Stimulated activated CD8-positive, alpha-beta memory T cell treated with anti-CD3 and anti-CD28 coated beads, Interleukin-4, amount 100 ng/mL, for 4 hours (primary cell): ENCODE measurements at regions not wholly inside any gene's neighbourhood (a gene's known extent, or its start where the extent isn't known, plus 50 kb on each side); places are given as distances from the start of the nearest gene placed in this dataset.

Experiments
- DNase-seq, 2 donors: peaks; one replicate each; pipeline ENCODE4 v3.0.0-alpha.2; 2020; ENCODE audit warnings: low read depth in 2 of 2, low spot score in 1 of 2

DNA sequence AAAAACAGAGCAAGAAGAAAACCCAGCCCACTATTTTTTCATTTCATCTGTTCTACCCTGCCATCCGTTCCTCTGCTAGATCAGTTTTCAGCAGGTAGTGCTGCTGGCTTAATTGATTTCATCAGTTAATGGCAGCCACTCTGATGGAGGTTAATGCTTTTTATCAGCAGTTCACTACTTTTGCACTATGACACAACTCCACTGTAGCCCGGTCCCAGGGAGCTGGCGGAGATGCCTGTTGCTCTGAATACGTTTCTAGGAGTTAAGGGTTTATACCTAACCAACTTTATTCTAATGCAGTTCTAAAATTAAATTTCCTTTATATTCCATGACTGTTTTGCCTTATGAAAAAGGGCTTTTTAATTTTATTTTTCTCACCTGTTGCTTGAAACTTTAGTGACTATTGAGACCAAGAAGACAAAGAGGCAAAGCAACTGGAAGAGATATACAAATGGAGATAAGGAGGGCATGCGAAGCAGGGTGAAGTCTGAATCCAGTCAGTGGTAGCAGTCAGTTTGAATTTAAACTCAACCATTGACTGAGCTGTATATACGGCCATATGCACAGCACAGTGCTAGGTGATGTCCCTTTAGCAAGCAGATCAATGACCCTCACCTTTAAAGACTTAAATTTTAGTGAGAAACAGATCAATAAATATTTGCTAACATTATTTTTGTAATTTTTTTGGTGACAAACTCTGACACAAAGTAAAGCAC is 477.9 kb downstream of the LMO4 start:
- no peak for DNase-seq

DNA sequence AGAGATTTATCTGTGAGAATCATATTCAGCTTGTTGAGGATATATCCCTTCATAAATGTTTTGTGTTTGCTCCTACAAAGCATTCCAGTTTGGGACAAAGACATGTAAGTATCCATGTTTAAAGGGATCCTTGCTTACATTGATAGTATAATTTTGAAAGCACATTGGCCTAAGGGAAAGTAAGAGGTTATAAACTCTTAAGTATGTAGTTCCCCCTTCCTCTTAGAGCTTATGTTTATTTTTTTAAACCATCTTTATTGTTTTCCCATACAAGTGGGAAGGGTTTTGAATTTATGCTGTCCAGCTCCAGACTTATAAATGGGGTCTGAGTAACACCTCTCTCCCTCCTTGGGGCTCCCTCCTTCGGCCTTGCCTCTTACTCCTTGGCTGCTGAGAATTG is 481.5 kb downstream of the LMO4 start:
- DNase-seq, result no peak

DNA sequence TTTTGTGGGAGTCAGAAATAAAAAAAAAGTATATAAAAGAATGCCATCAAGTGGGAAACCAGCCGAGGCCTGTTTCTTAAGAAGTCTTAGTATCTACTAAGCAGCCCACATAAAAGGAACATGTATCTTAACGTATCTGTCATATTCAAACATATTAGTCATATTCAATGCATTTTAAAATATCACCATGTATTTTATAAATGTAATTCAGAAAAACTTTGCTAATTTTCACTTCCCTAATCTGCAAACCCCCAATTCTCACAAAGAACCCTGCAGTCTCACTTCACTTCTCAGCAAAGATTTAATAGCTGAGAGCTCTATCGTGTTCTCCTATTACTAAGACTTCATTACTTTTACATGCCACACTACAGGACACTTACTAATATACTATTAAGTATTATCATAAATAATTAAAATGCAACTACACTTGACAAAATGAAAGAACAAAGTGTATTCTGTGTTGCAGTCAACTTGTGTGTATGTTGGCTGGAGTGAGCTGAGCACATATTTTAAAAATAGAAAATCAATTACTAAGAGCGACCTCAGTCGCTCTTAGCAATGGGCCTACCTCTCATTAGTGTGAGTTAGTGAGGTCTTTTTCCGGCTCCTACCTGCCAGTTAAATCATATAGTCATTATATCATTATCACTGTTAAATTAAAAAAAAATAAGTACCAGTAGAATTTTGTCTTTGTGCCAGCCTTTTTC is 484.3 kb downstream of the LMO4 start:
- no peak for DNase-seq

DNA sequence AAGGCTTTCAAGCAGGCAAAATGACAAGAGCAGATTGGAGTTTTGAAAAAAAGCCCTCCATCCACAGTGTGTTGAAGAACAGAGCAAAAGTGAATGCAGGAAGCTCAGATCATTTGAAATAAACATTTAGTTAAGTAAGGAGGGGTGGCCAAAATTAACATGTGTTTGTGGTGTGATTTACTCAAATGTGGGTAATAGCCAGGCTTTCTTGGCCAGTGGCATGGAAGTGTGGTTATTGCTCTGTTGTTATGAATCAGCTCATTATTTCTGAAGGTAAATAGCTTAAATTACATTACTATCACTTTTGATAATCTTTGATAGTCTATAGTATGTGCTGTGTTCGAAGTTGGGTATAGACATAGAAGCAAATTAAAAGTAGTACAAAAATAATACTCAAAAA is 485.9 kb downstream of the LMO4 start:
- DNase-seq, result no peak

DNA sequence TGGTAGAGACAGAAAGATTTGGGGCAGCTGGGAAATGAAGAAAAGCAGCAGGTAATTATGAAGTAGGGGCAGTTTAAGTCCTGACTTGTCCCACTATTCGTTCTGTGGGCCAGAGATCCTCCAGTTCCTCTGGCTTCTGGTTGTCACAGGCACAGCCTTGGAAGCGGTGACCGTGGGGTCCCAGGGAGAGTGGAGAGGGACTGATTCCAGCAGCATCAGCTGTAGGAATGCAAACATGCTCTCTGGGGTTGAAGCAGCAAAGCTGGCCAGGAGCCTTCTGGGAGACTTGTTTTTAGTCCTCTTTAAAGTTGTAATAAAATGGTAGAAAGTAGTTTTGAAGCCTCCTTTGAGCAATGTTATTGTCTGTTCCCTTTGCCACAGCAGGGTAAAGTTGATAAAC is 488.0 kb downstream of the LMO4 start:
- no peak for DNase-seq

DNA sequence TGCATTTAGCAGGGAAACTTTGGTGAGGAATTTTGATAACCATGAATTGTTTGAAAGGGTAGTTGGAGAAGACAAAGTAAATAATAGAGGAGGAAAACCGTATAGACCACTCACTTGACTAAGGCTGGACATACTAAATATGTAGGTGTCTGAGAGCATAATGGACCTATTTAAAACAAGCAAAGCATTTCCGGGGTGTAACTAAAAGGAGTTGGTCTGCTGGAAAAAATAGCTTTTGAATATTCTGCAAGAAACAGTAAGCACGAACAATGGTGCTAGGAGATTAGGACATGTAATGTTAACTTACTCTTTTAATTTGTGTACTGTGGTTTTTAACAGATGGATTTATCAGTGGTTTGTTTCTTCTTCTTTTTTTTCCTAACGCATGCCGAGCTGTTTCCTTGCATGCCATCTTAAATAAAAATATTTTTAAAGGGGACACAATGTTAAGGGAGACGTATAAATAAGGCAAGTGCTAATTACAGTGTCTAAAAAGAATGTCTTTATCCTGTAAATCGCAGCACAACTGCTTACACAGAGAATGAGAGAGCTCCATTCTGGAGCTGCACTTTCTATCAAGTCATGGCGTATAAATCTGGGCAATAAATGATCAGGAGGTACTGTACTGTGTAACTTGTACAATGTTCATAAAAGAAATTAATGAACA is 492.1 kb downstream of the LMO4 start:
- no peak for DNase-seq

DNA sequence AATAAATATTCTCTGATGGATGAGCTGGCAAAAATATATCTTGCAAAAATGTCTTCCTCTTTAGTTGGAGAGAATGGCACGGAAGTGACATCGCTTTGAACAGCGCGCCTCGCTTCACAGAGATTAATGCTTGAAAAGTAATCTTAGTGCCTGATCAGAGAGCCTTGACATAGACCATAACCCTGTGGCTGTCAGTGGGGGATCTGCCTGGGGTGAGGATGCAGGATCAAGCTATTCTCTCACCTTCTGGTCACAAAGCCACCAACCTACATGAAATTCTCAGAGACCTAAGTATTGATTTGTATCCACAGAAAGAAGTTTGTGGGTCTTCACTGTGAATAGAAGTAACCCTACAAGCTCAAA is 492.6 kb downstream of the LMO4 start:
- DNase-seq, result no peak

DNA sequence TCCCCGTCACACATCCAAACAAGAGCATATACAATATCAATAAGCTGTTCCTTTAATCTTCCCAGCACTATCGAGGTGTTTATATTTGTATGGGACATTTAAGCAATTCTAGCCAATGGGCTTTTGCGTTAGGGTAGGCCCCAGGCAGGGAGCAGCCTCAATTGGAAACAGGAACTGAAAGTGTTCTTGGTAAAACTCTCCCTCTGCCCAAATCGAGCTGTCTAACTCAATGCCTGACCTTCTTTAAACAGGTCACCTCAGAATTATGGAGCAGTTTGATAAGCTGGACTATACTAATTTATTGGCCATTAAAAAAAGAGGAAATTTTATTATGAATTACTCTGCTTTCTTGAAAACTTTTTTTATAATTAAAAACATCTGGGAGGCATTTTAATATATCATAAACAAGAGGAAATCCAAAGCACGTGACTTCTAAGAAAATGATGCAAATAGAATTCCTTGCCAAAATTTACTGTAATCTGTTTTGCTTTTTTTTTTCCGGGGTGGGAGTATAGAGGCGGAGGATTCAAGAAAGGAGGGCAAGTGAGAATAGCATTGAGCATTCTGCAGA is 498.1 kb downstream of the LMO4 start:
- no peak for DNase-seq

DNA sequence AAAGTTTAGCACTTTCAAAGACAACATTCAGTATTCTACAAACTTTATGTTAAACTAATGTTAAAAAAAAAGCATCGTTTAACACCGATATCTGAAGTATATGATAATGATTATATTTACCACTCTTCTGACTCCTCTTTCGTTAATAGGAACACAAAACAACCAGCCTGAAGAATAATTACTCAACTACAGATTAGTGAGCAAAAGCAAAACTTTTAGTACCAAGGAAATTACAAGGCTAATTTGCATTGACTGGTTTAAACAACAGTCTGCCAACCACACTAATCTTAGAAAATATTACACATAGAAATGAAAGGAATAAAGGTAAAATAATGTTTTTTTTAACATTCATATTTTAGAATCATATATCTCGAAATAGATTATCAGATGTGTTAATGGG is 500.7 kb downstream of the LMO4 start:
- DNase-seq, result no peak

DNA sequence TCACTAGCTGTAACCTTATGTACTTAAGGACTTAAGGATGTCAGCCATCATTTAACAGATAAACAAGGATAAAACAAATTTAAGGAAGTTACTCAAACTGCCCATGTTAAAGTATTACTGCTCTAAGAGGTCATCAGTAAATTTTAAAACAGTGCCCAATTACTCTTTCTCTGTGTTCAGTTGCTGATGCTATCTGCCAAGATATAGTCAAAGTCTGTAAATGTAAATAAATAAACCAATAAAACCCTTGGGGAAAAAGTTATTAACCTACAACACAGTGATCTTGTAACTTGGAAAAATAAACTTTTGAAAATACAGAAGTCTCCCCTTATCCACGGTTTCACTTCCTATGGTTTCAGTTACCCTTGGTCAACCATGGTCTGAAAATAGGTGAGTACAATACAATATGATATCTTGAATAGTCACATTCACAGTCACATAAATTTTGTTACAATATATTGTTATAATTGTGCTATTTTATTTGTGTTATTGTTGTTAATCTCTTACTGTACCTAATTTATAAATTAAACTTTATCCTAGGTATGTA is 501.8 kb downstream of the LMO4 start:
- DNase-seq, result no peak

DNA sequence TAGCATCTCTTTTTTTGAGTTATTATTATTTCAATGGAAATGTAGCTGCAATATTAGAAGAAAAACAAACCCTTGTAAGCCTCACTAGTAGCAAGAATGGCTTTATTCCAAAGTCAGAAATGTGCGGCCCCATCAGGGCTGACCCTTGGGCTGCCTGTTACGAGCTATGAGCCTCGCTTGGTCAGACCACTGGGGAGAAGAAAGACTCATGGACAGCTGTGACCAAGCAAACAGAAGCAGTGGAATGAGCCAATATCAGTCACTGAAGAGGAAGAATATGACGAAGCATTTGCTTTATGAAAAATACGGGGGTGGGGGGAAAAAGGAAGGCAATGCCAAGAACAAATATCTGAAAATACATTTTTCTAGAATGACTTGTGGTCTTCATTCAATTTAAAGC is 504.5 kb downstream of the LMO4 start:
- no peak for DNase-seq

DNA sequence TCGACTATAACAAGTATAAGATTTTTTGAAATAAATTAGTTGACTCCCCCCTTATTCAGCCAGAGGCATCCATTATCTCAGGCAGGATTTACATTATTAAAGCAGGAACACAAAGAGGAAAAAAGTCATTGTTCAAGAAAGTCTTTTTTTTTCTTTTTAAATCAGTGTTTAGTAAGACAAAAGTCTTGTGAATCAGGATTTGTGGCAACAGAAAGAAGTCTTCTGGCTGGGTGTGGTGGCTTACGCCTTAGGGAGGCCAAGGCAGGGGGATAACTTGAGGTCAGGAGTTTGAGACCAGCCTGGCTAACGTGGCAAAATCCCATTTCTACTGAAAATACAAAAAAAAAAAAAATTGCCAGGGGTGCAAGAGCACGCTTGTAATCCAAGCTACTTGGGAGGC is 505.5 kb downstream of the LMO4 start:
- DNase-seq, result no peak

DNA sequence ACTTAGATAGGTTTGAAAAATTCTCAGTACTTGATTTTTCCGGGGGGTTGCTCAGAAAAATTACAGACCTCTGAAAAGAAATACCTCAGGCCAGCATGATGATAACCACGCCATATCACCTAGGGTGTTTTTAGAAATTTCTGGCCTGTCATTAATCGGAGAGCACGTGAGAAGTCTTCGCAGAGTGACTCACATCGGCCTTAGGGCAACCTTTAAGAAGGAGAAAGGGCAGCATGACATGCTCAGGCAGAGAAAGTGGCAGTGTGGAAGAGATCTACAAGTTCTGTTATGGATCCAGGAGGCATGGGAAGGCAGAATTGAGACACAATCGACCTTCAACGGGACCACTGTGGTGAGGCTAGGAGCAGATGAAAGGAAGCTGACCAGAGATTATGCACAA is 506.3 kb downstream of the LMO4 start:
- no peak for DNase-seq

DNA sequence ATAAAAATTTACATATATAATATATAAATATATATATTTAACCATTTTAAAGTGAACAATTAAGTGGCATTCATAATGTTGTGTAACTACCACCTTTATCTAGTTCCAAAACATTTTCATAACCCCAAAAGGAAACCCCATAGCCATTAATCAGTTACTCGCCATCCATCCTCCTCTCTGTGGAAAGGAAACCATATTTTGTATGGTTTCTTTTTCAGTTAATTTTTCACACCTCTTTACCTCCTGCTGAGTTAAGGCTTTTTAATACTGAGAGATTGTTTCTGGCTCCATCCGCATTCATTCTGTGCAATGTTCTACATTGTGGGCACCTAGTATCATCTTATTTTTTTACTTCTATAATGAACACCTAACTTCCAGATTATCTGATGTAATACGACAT is 512.1 kb downstream of the LMO4 start:
- DNase-seq, result no peak

DNA sequence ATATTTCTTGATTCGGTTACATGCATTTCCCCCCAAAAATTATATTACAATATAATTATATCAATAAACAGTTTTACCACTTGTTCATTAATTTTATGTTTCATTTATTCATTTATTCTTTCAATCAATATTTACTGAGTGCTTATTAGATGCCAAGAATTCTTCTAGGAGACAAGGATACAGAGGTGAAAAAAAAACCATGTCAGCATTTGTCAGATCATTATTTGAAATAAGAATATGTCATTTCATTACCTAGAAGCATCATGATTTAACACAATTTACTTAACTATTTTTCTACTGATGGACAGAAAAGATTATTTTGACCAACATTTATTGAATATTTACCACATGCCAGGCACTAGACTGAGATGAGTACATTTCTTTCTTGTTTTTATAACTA is 512.7 kb downstream of the LMO4 start:
- DNase-seq, result no peak

DNA sequence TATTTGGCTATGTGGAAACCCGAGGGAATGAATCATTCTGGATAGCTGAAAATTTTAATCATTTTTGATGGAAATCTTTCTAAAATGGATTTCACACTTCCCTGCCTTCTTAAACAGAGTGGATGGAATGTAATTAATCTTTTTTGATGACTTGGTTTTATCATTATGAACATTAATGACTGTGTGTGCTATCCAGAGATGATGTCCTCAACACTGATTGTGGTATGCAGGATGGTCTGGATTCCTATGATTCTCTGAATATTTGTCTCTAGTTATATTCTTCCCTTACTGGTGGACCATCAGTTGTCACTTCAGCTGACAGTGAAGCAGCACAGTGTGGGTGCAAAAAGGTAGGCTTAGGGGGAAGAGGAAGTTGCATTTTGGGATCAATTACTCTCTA is 513.5 kb downstream of the LMO4 start:
- no peak for DNase-seq

DNA sequence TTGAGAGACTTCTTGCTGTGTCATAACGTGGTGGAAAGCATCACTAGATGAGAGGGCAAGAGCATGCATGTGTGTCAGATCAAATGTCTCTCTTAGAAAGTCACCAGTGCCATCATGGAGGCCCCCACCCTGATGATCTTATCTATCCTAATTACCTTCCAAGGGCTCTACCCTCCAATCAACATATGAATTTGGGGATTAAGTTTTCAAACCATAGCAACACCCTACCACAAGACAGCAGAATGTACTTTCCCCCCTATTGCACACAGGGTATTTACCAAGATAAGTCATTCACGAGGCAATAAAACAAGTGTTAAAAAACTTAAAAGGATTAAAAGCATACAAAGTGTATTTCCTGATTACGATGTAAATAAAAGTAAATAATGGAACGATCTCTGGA is 515.6 kb downstream of the LMO4 start:
- no peak for DNase-seq

DNA sequence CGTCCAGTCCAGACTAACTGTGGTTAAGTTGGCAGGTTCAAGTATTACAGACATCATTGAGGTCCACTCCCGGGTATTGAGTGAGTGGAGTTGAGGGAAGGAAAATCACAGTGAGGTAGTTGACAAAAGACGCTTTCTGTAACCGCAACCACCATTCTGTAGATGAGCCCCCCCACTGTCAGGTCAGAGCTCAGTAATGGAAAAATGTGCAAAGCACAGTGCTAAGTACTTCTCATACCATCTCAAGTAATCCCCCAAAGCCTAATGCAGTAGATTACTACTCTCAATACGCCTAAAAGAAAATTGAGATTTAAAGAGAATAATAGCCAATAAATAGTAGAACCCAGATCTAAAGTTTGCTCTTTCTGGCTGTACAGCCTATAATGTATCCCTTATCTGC is 522.8 kb downstream of the LMO4 start:
- no peak for DNase-seq

DNA sequence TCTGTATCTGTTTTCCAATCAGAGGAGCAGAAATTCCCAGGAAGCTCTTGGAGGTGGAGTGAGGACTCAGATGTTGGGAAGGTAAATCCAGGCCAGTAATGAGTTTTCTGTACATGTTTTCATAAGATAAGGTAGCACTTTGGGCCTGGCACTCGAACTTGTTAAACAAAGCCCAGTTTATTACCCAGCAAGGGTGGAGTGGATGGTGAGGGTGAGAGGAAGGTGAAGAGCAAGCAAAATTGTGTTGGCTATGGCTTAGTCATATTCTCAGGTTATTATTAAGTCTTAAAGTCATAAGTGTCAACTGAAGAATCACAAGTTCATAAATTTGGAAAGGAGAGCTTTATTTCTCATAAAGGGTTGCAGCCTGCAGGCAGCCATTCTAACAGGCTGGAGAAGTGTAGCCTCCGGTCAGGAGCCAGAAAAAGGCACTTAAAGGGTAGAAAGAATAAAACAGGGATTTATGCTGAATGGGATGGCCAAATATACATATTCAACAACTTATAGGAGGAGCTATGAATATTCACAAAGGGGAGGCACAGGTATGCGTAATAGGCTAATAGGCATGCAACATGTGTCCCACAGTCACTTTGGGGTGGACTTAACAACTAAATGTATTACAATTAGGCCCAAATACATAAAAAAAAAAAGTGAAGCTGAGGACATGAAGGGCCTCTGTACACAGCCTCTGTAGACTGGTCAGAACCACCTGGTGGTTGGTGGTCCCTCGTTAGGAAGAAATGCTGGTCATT is 523.9 kb downstream of the LMO4 start:
- no peak for DNase-seq

DNA sequence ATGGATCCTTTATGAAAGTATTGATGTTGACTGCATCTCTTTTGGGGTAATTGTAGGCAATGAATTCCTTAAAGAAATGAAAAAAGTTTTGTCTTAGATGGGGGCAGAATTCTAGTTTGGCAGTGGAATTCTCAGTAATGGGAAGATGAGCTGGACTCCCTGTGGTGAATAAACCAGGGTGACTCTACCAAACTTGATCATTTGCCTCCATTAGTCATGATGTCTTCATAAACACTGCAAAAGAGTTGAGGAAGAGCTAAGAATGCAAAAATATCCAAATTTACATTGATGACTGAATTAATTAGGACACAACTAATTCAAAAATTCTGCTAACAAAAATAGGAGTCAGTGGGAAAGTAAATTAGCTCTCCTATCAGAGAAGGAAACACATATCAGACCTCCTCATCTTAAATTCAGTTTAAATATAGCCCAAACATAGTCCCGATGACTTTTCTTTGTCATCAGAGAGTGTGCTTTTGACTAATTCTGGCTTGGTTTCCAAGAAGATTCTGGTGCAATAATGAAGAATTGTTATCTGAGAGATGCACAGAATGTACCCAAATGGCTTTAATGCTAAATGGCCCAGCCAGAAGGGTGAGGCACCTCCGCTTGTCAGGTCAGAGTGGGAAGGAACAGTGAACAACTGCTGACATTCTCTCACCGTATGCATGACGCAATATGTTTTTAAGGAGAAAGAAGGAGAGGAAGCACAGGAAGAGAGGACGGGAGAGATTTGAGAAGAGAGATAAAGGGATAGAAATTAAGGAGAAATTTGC is 525.1 kb downstream of the LMO4 start:
- DNase-seq, result no peak

DNA sequence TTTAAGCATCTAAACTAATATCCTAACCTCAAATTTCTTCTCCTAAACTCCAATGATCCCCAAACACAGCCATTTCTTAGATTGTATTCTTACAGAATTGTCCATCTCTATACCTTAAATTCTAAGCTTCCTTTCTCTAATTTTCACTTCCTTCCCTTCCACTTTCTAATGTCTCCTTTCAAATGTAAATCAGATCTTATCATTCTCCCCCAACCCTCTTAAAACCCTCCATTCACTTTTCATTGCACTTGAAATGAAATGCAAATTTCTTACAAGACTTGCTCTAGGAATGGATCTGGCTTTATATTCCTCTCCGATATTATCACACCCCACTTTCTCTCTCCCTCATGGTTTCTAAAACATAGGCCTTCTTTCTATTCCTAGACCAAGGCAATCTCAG is 534.6 kb downstream of the LMO4 start:
- DNase-seq, result no peak
